ENCODE measurements at regions not wholly inside any gene's neighbourhood (a gene's known extent, or its start where the extent isn't known, plus 50 kb on each side); places are given as distances from the start of the nearest gene placed in this dataset.

GRCh38 chr3:127043041-127043641, 60.2 kb downstream of the PLXNA1 start:
- Histone ChIP-seq H3K4me3 (ENCODE audit: low read depth, low read length) (no peak overlapping the region), H2BK12ac (ENCODE audit: low read length) (no peak overlapping the region), H2BK5ac (ENCODE audit: low read depth, low read length, poor library complexity) (no peak overlapping the region), H3K23ac (ENCODE audit: low read length) (no peak overlapping the region), H4K8ac (ENCODE audit: low read depth, low read length) (no peak overlapping the region), H3K9ac (ENCODE audit: low read length) (no peak overlapping the region), H4K12ac (ENCODE audit: low read depth, low read length) (no peak overlapping the region), H2BK120ac (ENCODE audit: insufficient read depth, low read length, poor library complexity) (no peak overlapping the region), H2AFZ (ENCODE audit: insufficient read depth, low read length, poor library complexity) (no peak overlapping the region), H3K79me1 (ENCODE audit: low read length) (peaks cover 2% of the 10 kb centered on the region), H3K4me1 (ENCODE audit: control insufficient read depth in 1 of 2, insufficient read depth in 2 of 2, low read length in 2 of 2) (peaks cover 13 to 14% of the 10 kb centered on the region in 2 experiments), H3K27me3 (ENCODE audit: insufficient read depth, low read length) (no peaks in the 10 kb centered on the region), H3K36me3 (ENCODE audit: control insufficient read depth in 1 of 2, insufficient read depth in 2 of 2, low read length in 2 of 2) (no peaks in the 10 kb centered on the region), H3K27ac (ENCODE audit: low read depth, low read length) (peak overlapping the region; percentile 14), H3K9me3 (ENCODE audit: insufficient read depth, low read depth, low read length) (no peaks in the 10 kb centered on the region), H3K4me2 (ENCODE audit: low read length) (no peak overlapping the region), H3K18ac (ENCODE audit: low read length) (no peak overlapping the region), H3K14ac (ENCODE audit: low read length) (no peak overlapping the region), H3K79me2 (ENCODE audit: control insufficient read depth, insufficient read depth, low read length, poor library complexity) (no peaks in the 10 kb centered on the region), H2AK5ac (ENCODE audit: low read length) (no peak overlapping the region), H3K4ac (ENCODE audit: low read depth, low read length) (no peak overlapping the region), H4K91ac (ENCODE audit: low read depth, low read length) (no peak overlapping the region)
- DNase-seq = peak in 1 of 2 donors; percentile 55
- no CpG with 5 or more reads among the region's 17 CpGs for WGBS (ENCODE audit: extremely low coverage, insufficient coverage, insufficient read length)

GRCh38 chr3:127043731-127044510, 61.0 kb downstream of the PLXNA1 start:
- Histone ChIP-seq H4K8ac (ENCODE audit: low read depth, low read length) (no peak overlapping the region), H4K91ac (ENCODE audit: low read depth, low read length) (peak overlapping the region; percentile 6), H3K4me2 (ENCODE audit: low read length) (peak overlapping the region; percentile 16), H2BK120ac (ENCODE audit: insufficient read depth, low read length, poor library complexity) (peak overlapping the region; percentile 14), H3K27ac (ENCODE audit: low read depth, low read length) (peak overlapping the region; percentile 7), H3K79me2 (ENCODE audit: control insufficient read depth, insufficient read depth, low read length, poor library complexity) (no peaks in the 10 kb centered on the region), H2BK5ac (ENCODE audit: low read depth, low read length, poor library complexity) (no peak overlapping the region), H3K9ac (ENCODE audit: low read length) (no peak overlapping the region), H4K12ac (ENCODE audit: low read depth, low read length) (no peak overlapping the region), H2AK5ac (ENCODE audit: low read length) (no peak overlapping the region), H3K4me1 (ENCODE audit: control insufficient read depth in 1 of 2, insufficient read depth in 2 of 2, low read length in 2 of 2) (peaks cover 13 to 14% of the 10 kb centered on the region in 2 experiments), H2AFZ (ENCODE audit: insufficient read depth, low read length, poor library complexity) (no peak overlapping the region), H3K4me3 (ENCODE audit: low read depth, low read length) (no peak overlapping the region), H3K9me3 (ENCODE audit: insufficient read depth, low read depth, low read length) (no peaks in the 10 kb centered on the region), H3K18ac (ENCODE audit: low read length) (no peak overlapping the region), H2BK12ac (ENCODE audit: low read length) (peak overlapping the region; percentile 7), H3K27me3 (ENCODE audit: insufficient read depth, low read length) (no peaks in the 10 kb centered on the region), H3K79me1 (ENCODE audit: low read length) (peaks cover 2% of the 10 kb centered on the region), H3K23ac (ENCODE audit: low read length) (no peak overlapping the region), H3K4ac (ENCODE audit: low read depth, low read length) (no peak overlapping the region), H3K14ac (ENCODE audit: low read length) (peak overlapping the region; percentile 11), H3K36me3 (ENCODE audit: control insufficient read depth in 1 of 2, insufficient read depth in 2 of 2, low read length in 2 of 2) (no peaks in the 10 kb centered on the region)
- DNase-seq = no peak
- no CpG with 5 or more reads among the region's 7 CpGs for WGBS (ENCODE audit: extremely low coverage, insufficient coverage, insufficient read length)

DNA sequence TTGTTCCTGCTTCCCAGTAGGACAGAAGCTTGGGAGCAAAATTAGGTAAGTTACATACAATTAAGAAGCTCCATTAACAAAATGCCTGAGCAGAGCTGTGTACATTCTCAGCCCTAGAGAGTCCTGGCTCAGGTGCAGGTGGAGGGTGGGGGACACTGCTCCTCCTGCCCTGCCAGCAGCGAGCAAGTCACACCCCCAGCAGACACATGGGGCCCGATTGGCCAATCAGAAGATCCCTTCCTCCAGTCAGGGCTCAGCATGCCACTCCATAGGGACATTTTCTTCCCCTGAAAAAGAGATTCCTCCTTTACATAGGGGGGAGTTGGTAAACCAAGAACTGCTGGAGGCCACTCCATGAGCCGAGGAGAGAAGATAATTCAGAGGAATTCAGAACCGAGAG, 62.1 kb downstream of the PLXNA1 start:
- H3K9me3 ChIP-seq (ENCODE audit: insufficient read depth, low read depth, low read length) = peaks cover 4% of the 10 kb centered on the region

GRCh38 chr3:127045435-127046045, 62.6 kb downstream of the PLXNA1 start:
- no peak overlapping the region for H2BK12ac ChIP-seq (ENCODE audit: low read length)

More for the DNA sequence above, 62.1 kb downstream of the PLXNA1 start:
- H2AK5ac ChIP-seq (ENCODE audit: low read length) = no peak overlapping the region
- peaks cover 13 to 14% of the 10 kb centered on the region in 2 experiments for H3K4me1 ChIP-seq (ENCODE audit: control insufficient read depth in 1 of 2, insufficient read depth in 2 of 2, low read length in 2 of 2)
- H2BK120ac ChIP-seq (ENCODE audit: insufficient read depth, low read length, poor library complexity) = no peak overlapping the region
- no peak overlapping the region for H2BK12ac ChIP-seq (ENCODE audit: low read length)
- H3K23ac ChIP-seq (ENCODE audit: low read length) = no peak overlapping the region
- no peak overlapping the region for H2AFZ ChIP-seq (ENCODE audit: insufficient read depth, low read length, poor library complexity)
- peaks cover 2% of the 10 kb centered on the region for H3K79me1 ChIP-seq (ENCODE audit: low read length)
- no peak overlapping the region for H3K18ac ChIP-seq (ENCODE audit: low read length)
- H3K27me3 ChIP-seq (ENCODE audit: insufficient read depth, low read length) = no peaks in the 10 kb centered on the region
- no peak overlapping the region for H2BK5ac ChIP-seq (ENCODE audit: low read depth, low read length, poor library complexity)
- no peaks in the 10 kb centered on the region for H3K79me2 ChIP-seq (ENCODE audit: control insufficient read depth, insufficient read depth, low read length, poor library complexity)
- no peak overlapping the region for H3K4me3 ChIP-seq (ENCODE audit: low read depth, low read length)
- H3K36me3 ChIP-seq (ENCODE audit: control insufficient read depth in 1 of 2, insufficient read depth in 2 of 2, low read length in 2 of 2) = no peaks in the 10 kb centered on the region
- H3K4ac ChIP-seq (ENCODE audit: low read depth, low read length) = no peak overlapping the region
- H4K8ac ChIP-seq (ENCODE audit: low read depth, low read length) = no peak overlapping the region
- no peak overlapping the region for H4K91ac ChIP-seq (ENCODE audit: low read depth, low read length)
- H3K27ac ChIP-seq (ENCODE audit: low read depth, low read length) = no peak overlapping the region
- no peak overlapping the region for H3K4me2 ChIP-seq (ENCODE audit: low read length)
- H3K9ac ChIP-seq (ENCODE audit: low read length) = no peak overlapping the region
- no peak overlapping the region for H4K12ac ChIP-seq (ENCODE audit: low read depth, low read length)
- peak; percentile 51 to 69 for DNase-seq
- WGBS (ENCODE audit: extremely low coverage, insufficient coverage, insufficient read length) = 100% methylated on average over 1 of the region's 4 CpGs
- H3K14ac ChIP-seq (ENCODE audit: low read length) = no peak overlapping the region

More at GRCh38 chr3:127045435-127046045, 62.6 kb downstream of the PLXNA1 start:
- no peak overlapping the region for H4K12ac ChIP-seq (ENCODE audit: low read depth, low read length)
- H4K91ac ChIP-seq (ENCODE audit: low read depth, low read length) = no peak overlapping the region
- H3K79me2 ChIP-seq (ENCODE audit: control insufficient read depth, insufficient read depth, low read length, poor library complexity) = no peaks in the 10 kb centered on the region
- peaks cover 2% of the 10 kb centered on the region for H3K79me1 ChIP-seq (ENCODE audit: low read length)
- H3K4me2 ChIP-seq (ENCODE audit: low read length) = no peak overlapping the region
- H3K23ac ChIP-seq (ENCODE audit: low read length) = no peak overlapping the region
- no peak for DNase-seq
- peaks cover 13 to 14% of the 10 kb centered on the region in 2 experiments for H3K4me1 ChIP-seq (ENCODE audit: control insufficient read depth in 1 of 2, insufficient read depth in 2 of 2, low read length in 2 of 2)
- WGBS (ENCODE audit: extremely low coverage, insufficient coverage, insufficient read length) = no CpG with 5 or more reads among the region's 5 CpGs
- no peaks in the 10 kb centered on the region for H3K27me3 ChIP-seq (ENCODE audit: insufficient read depth, low read length)
- H3K4ac ChIP-seq (ENCODE audit: low read depth, low read length) = no peak overlapping the region
- H2BK120ac ChIP-seq (ENCODE audit: insufficient read depth, low read length, poor library complexity) = no peak overlapping the region
- H3K27ac ChIP-seq (ENCODE audit: low read depth, low read length) = no peak overlapping the region
- no peak overlapping the region for H2BK5ac ChIP-seq (ENCODE audit: low read depth, low read length, poor library complexity)
- H3K9me3 ChIP-seq (ENCODE audit: insufficient read depth, low read depth, low read length) = peaks cover 7% of the 10 kb centered on the region
- H3K4me3 ChIP-seq (ENCODE audit: low read depth, low read length) = no peak overlapping the region
- H3K36me3 ChIP-seq (ENCODE audit: control insufficient read depth in 1 of 2, insufficient read depth in 2 of 2, low read length in 2 of 2) = no peaks in the 10 kb centered on the region
- no peak overlapping the region for H3K14ac ChIP-seq (ENCODE audit: low read length)
- H3K18ac ChIP-seq (ENCODE audit: low read length) = no peak overlapping the region
- no peak overlapping the region for H3K9ac ChIP-seq (ENCODE audit: low read length)
- H4K8ac ChIP-seq (ENCODE audit: low read depth, low read length) = no peak overlapping the region
- no peak overlapping the region for H2AK5ac ChIP-seq (ENCODE audit: low read length)
- H2AFZ ChIP-seq (ENCODE audit: insufficient read depth, low read length, poor library complexity) = no peak overlapping the region
